HG03103 (cell line): ENCODE measurements at regions not wholly inside any gene's neighbourhood (a gene's known extent, or its start where the extent isn't known, plus 50 kb on each side); places are given as distances from the start of the nearest gene placed in this dataset.
"Not testable (repeated sequence)": the region's sequence is repeated elsewhere in the genome, so short reads cannot be mapped to it uniquely, and the experiment has no call there.

ENCODE experiments used
- ATAC-seq: cut with Tn5 transposase; IDR thresholded peaks from one replicate; pipeline ENCODE4 v1.9.1; 2021; ENCODE audit warnings: low read depth; ENCODE audit not compliant: unreplicated experiment

GRCh38 chr7:69038915-69039314, 559.4 kb upstream of the AUTS2 start:
- no peak for ATAC-seq

GRCh38 chr7:69042138-69042537, 556.1 kb upstream of the AUTS2 start:
- no peak for ATAC-seq

GRCh38 chr7:69047151-69047754, 551.0 kb upstream of the AUTS2 start:
- no peak for ATAC-seq

GRCh38 chr7:69049326-69049725, 548.9 kb upstream of the AUTS2 start:
- ATAC-seq: no peak

GRCh38 chr7:69052447-69052846, 545.8 kb upstream of the AUTS2 start:
- no peak for ATAC-seq

GRCh38 chr7:69060516-69060915, 537.8 kb upstream of the AUTS2 start:
- no peak for ATAC-seq

GRCh38 chr7:69062020-69062765, 536.1 kb upstream of the AUTS2 start:
- no peak for ATAC-seq

GRCh38 chr7:69067397-69067796, 530.9 kb upstream of the AUTS2 start:
- ATAC-seq: no peak

- ATAC-seq: no peak
Measured at GRCh38 chr7:69070476-69070875, 527.8 kb upstream of the AUTS2 start.

- ATAC-seq: no peak
Measured at GRCh38 chr7:69076566-69076965, 521.7 kb upstream of the AUTS2 start.

GRCh38 chr7:69078997-69079769, 519.1 kb upstream of the AUTS2 start:
- no peak for ATAC-seq

- ATAC-seq: not testable (repeated sequence)
Measured at GRCh38 chr7:69087281-69087680, 511.0 kb upstream of the AUTS2 start.

GRCh38 chr7:69088185-69088584, 510.1 kb upstream of the AUTS2 start:
- ATAC-seq: no peak

- no peak for ATAC-seq
Measured at GRCh38 chr7:69090936-69091335, 507.3 kb upstream of the AUTS2 start.

GRCh38 chr7:69091521-69091920, 506.8 kb upstream of the AUTS2 start:
- no peak for ATAC-seq

- ATAC-seq: no peak
Measured at GRCh38 chr7:69095127-69095526, 503.1 kb upstream of the AUTS2 start.

- ATAC-seq: no peak
Measured at GRCh38 chr7:69095649-69096048, 502.6 kb upstream of the AUTS2 start.

GRCh38 chr7:69104023-69104422, 494.3 kb upstream of the AUTS2 start:
- ATAC-seq: no peak

GRCh38 chr7:69105092-69105491, 493.2 kb upstream of the AUTS2 start:
- ATAC-seq: no peak

GRCh38 chr7:69105981-69106380, 492.3 kb upstream of the AUTS2 start:
- ATAC-seq: no peak

- not testable (repeated sequence) for ATAC-seq
Measured at GRCh38 chr7:69106449-69106848, 491.8 kb upstream of the AUTS2 start.

- ATAC-seq: not testable (repeated sequence)
Measured at GRCh38 chr7:69106946-69107345, 491.3 kb upstream of the AUTS2 start.
